ENCODE measurements at regions not wholly inside any gene's neighbourhood (a gene's known extent, or its start where the extent isn't known, plus 50 kb on each side); places are given as distances from the start of the nearest gene placed in this dataset.
"Not testable (repeated sequence)": the region's sequence is repeated elsewhere in the genome, so short reads cannot be mapped to it uniquely, and the experiment has no call there.

DNA sequence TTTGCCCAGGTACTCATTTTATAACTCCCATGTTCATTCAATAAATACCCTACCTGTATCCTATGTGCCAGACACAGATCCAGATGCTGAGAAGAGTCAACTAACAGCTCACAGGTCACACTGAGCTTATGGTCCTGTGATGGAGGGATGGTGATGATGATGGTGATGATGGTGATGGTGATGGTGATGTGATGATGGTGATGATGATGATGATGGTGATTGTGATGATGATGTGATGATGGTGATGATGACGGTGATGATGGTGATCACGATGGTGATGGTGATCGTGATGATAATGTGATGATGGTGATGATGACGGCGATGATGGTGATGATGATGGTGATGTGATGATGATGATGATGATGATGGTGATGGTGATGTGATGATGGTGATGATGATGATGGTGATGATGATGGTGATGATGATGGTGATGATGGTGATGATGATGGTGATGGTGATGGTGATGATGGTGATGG lies 315.6 kb upstream of the SFSWAP start:
- FAIRE-seq; DNase-seq (ENCODE audit: extremely low spot score, insufficient read length, low read depth): not testable (repeated sequence)

DNA sequence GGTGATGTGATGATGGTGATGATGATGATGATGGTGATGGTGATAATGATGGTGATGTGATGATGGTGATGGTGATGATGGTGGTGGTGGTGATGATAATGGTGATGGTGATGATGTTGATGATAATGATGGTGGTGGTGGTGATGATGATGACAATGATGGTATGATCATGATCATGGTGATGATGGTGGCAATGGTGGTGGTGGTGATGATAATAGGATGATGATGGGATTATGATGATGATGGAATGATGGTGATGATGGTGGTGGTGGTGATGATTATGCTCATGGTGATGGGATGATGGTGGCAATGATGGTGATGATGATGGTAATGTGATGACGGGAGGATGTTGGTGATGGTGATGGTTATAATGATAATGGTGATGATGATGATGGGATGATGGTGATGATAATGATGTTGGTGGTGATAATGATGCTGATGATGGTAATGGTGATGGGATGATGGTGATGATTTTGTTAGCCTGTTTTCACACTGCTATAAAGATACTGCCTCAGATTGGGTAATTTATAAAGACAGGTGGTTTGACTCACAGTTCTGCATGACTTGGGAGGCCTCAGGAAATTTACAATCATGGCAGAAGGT lies 314.8 kb upstream of the SFSWAP start:
- DNase-seq (ENCODE audit: extremely low spot score, insufficient read length, low read depth) (no peak), FAIRE-seq (no peak)

DNA sequence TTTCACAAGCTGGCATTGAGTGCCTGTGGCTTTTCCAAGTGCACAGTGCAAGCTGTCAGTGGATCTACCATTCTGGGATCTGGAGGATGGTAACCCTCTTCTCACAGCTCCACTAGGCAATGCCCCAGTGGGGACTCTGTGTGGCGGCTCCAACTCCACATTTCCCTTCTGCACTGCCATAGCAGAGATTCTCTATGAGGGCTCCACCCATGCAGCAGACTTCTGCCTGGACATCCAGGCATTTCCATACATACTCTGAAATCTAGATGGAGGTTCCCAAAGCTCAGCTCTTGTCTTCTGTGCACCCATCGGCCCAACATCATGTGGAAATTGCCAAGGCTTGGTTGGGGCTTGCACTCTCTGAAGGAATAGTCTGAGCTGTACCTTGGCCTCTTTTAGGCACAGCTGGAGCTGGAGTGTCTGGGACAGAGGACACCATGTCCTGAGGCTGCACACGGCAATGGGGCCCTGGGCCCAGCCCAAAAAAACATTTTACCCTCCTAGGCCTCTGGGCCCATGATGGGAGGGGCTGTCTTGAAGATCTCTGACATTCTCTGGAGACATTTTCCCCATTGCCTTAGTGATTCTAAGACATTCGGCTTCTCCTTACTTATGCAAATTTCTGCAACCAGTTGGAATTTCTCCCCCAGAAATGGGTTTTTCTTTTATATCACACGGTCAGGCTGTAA lies 313.3 kb upstream of the SFSWAP start:
- no peak for FAIRE-seq

DNA sequence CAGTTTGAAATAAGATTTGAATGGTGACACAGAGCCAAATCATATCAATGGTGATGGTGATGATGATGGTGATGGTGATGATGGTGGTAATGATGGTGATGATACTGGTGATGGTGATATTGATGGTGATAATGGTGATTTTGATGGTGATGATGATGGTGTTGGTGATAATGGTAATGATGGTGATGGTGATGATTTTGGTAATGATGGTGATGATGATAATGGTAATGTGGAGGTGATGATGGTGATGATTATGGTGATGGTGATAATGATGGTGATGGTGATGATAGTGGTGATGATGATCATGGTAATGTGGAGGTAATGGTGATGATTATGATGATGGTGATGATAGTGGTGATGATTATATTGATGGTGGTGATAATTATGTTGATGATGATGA lies 311.9 kb upstream of the SFSWAP start:
- DNase-seq (ENCODE audit: extremely low spot score, insufficient read length, low read depth) (no peak), FAIRE-seq (no peak)

More for the DNA sequence above, 313.3 kb upstream of the SFSWAP start:
- DNase-seq (ENCODE audit: extremely low spot score, insufficient read length, low read depth): no peak

DNA sequence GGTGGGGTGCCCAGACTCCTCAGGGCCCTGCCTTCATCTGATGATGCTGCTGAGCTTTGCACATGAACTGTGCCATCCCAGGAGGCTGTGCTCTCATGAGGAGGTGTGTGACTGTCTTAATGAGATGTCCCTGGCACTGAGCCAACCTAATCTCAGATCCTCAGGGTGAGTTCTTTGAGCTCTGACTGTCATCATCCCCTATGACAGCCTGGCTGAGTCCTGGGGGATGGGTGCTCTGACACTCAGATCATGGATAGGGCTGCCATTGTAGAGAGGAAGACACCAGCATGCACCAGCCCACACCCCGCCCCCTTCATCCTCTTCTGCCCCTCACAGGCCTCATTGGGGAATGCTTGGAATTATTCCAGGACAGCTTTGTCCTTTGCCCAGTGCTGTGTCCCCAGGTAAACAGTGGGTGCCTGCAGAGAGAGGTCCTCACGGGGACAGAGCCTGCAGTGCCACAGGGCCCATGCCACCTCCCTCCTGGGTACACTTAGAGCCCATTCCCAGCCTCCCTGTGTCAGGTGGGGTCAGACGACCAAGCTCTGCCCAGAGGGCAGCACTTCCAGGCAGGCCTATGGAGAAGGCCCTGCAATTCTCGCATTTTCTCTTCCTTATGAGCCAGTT lies 310.1 kb upstream of the SFSWAP start:
- not testable (repeated sequence) for DNase-seq (ENCODE audit: extremely low spot score, insufficient read length, low read depth); FAIRE-seq

DNA sequence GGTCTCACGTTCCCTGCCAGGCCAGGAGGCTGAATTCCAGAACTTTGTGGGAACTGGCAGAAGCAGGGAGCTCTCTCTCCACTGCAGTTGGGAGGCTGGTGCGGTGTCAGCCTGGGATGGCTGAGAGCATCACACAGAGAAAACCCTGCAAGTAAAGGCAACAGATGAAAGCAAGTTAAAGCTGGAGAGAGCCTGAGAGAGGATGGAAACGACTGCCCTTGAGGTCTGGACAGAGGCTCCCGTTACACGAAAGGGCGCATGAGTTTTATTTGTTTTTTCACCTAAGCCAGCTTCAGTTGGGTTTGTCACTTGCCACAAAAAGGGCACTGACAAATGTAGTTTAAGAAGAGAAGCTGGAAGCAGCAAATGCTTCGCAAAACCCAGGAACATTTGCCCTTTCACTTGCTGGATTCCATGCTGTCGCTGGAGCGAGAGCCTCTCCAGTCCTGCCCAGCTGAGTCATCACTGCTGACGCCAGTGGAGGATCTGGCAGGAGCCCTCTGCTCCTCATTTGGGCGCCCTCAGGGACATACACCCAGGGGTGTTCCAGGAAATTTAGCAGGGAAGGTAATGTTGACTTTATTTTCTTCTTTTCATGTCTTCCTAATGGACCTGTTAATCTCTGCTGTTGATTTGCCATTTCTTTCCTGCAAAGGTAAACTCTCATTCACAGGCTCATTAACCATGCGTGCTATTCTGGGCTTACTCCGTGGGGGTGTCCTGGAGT lies 308.8 kb upstream of the SFSWAP start:
- not testable (repeated sequence) for FAIRE-seq; DNase-seq (ENCODE audit: extremely low spot score, insufficient read length, low read depth)

DNA sequence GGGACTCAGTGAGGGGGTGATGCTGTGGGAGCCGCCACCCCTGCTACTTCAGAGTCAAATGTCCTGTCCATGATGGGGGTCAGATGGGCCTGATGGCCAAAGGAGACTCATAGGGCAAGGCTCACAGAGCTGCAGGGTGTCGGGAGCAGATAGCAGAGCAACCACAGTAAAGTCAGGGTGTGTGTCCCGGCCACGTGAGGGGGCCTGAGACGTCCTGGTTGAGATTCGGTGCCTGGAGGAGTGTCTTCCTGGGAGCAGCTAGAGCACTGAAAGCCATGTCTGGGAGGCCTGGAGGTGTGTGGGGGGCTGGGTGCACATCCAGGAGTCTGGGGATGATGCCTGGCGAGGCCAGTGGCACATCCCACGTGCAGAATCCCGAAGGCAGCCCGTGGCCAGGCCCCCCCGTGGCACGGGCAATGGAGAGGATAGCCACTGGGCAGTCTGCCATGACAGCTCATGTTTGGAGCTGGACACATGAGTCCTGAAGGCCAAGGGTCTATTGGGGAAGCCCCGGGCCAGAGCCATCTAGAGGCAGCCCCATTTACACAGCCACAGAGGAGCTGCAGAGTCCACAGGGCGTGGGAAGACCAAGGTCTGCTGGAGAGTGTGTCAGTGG lies 308.0 kb upstream of the SFSWAP start:
- DNase-seq (ENCODE audit: extremely low spot score, insufficient read length, low read depth): no peak
- FAIRE-seq: no peak

DNA sequence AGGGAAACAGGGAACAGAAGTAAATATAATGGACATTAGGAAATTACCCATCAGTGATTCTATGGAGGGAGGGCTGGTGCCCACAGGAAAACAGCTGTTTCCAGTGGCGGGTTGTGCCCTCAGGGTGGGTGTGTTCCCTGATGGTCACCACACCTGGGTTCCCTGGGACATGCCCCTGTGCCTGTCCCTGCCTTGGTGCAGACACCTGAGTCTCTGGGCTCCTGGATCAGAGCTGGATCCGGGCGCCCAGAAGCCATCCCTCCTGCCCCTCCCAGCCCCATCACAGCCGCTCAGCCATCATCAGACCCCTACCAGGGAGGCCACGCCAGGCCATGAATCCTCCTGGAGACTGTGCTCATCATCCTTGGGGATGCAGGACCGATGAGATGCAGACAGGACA lies 307.2 kb upstream of the SFSWAP start:
- FAIRE-seq: no peak

DNA sequence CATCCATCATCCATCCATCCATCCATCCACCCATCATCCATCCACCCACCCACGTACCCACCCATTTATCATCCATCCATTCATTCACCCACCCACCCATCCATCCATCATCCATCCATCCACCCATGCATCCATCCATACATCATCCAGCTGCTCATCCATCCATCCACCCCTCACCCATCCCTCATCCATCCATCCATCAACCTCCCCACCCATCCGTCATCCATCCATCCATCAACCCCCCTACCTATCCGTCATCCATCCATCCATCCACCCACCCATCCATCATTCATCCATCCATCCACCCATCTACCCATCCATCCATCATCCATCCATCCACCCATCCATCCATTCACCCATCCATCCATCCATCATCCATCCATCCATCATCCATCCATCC lies 306.2 kb upstream of the SFSWAP start:
- FAIRE-seq (no peak), DNase-seq (ENCODE audit: extremely low spot score, insufficient read length, low read depth) (no peak)

More for the DNA sequence above, 307.2 kb upstream of the SFSWAP start:
- no peak for DNase-seq (ENCODE audit: extremely low spot score, insufficient read length, low read depth)

DNA sequence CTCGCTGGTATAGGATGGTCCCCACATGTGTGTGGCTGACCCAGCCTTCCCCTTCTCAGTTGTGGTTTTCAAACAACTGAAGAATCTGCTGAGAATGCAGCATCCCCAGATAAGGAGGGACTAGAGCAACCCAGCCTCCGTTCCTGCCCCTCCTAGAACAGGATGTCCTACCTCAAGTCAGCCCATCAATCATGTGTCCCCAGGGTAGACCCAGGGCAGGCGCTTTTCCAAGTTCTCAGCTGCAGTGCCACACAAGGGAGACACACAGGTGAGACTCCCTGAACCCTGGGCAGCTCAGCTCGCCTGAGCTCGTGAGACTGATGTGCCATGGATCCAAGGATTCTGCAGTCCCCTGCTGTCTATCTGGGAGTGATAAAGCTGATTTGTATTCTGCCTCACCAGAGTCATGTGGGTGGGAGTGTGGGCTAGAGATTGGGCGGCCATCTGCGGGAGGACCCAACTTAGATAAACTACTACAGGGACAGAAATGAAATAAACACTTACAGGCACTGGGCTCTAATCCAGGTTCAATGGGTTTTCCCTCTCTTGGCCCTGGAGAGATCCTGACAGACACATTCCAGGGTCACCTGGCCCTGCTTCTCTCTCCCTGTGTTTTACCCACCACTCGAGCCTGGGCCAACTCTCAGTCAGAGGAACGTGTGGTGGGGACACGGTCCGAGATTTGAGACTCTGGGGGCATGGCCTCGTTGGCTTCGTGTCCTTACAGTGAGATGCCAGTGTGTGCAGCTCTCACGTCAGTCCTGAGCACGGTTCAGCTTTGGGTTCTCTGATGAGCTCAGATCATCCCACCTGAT lies 303.5 kb upstream of the SFSWAP start:
- FAIRE-seq (no peak), DNase-seq (ENCODE audit: extremely low spot score, insufficient read length, low read depth) (no peak)

DNA sequence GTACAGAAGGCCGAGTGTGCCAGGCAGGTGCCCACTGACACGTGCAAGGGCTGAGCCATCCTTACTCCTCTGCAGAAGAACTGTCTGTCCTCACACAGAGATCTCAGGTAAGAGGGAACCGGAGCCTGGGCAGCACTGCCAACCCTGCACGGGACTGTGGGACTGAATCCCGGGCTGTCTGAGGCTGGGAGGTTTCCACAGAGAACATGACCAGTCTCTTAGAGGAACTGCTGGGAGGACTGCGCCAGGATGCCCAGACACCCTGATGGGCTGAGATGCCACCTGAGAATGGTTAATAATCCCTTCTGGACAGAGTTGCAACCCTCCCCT lies 302.9 kb upstream of the SFSWAP start:
- FAIRE-seq (no peak), DNase-seq (ENCODE audit: extremely low spot score, insufficient read length, low read depth) (no peak)

DNA sequence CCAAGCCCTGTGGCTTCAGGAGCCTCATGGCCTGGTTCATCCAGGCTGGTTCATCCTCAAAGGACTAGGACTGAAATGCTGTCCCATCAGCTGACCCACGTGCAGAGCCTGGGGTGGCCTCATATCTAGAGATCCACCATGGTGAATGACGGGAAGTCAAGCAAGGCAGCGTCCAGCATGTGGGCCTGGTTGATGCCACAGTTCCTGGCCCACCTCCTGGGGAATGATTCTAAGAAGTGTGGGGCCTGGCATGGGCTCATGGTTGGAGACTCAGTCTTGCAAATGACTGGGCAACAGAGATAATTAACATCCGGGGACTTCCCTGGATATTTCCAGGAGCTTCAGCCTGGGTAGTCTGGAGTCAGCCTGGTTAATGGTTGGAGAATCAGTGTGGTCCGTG lies 302.4 kb upstream of the SFSWAP start:
- no peak for DNase-seq (ENCODE audit: extremely low spot score, insufficient read length, low read depth)
- no peak for FAIRE-seq

DNA sequence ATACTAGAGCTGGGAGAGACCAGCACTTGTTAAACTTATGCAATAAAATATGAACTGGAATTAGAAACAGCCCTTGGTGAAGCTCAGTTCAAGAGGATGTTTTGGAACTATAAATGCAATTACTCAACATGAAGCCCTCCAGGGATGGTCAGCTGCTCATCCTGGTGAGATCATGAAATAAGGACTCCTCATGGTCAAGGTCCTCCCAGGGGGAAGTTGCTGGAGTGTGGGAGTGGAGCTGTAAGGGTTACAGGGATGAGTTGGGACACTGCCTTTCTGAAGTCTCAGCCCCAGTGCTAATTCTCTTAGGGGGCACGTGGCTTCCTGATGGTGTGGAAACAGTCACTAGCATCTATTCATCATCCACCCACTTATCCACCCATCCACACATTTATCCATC lies 301.7 kb upstream of the SFSWAP start:
- DNase-seq (ENCODE audit: extremely low spot score, insufficient read length, low read depth): no peak
- no peak for FAIRE-seq

DNA sequence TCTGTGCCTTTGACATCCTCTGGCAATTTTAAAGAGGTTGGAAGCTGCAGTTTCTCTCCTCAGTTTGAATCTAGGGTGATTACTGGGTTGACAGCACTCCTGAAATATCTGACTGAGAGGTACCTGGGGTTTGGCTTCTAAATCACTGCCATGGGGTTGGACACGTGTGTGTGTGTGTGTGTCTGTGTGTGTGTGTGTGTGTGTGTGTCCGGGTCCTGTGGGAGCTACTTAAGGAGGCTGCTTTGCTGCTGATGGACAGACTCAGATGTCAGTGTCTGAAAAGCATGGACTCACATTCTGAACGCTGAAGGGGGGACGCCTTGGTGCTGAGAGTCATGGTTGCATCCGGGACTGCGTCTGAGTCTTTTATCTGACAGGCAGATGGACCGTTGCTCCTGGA lies 299.1 kb upstream of the SFSWAP start:
- FAIRE-seq; DNase-seq (ENCODE audit: extremely low spot score, insufficient read length, low read depth): not testable (repeated sequence)

DNA sequence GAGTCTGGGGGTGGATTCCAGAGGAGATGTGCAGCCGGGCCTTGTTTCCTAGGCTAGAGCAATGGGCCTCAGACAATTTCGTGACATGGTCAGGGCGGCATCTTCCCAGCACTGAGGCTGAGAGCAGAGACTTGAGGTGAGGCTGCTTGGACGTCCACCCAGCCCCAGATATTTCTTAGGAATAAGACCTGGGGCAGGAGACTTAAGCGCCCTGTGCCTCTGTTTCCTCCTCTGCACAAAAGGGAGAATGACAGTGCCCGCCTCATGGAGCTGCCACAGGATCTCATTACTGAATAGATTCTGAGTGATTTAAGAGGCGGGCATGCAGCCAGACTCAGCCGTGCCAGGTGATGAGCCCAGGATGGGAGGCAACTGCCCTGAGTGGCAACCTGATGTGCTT lies 297.9 kb upstream of the SFSWAP start:
- DNase-seq (ENCODE audit: extremely low spot score, insufficient read length, low read depth): no peak
- FAIRE-seq: no peak

DNA sequence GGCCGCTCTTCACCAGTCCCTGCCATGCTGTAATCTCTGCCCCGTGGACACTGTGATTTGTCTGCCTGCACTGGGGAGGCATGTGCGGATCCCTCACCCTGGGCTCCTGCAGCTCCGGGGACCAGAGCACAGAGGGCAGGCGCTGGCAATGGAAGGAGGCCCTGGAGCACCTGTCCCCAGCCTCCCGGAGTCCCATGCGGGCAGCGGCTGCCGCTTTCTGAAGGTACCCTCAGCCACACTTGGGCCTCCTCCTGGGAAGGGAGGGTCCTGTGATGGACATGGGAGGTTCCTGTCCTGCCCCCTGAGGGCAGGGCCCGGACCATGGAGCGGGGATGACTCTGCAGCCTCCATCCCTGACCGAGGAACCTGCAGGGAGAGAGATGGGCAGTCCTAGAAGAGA lies 297.4 kb upstream of the SFSWAP start:
- FAIRE-seq (no peak), DNase-seq (ENCODE audit: extremely low spot score, insufficient read length, low read depth) (no peak)

DNA sequence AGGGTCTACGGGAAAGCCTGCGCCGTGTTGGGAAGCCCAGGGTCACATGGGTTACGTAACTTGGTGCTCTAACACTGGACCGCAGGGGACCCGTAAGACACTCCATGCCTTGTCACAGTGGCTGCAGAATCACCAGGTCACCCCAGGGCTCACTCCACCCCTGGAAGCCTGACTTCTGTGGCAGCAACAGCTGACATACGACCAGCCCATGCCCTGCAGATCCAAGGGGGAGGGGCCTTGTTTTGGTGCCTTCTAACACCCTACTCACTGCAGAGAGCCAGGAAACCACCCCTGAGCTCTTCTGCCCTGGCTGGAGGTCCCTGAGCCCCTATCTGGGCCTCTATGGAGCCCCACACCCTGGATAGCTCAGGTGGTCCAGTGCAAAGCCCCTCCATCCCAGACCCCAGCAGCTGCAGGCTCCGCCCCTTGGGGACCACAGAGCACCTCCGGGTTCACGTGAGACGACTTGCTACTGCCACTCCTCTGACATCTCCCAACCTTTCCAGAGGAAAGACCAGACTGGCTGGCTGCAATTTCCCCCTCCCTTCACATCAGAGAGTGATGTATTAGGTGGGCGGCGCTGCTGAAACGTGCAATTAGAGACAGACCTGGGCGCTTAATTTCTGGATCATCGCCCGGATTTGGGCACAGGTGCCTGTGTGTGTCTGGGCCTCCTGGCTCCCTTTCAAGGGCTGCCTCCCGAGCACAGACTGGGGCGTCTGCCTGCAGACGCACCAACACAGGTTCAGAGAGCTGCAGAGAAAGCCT lies 296.6 kb upstream of the SFSWAP start:
- not testable (repeated sequence) for DNase-seq (ENCODE audit: extremely low spot score, insufficient read length, low read depth)

DNA sequence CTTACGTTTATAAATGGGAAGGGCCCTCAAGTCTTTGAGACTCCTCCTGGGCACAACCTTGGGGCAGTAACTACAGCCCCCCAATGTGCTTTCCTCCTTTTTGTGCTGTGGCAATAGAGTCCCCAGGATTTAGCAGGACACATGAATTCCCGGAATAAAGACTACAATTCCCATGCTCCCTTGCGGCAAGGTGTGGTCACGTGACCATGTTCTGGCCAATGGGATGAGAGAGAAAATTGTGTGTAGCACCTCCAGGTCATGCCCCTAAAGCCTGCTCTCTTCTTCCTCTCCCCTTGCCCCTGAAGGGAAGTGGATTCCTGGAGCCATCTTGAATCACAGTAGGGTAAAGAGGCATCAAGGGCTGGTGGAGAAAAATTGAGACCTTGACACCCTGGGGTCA lies 295.1 kb upstream of the SFSWAP start:
- DNase-seq (ENCODE audit: extremely low spot score, insufficient read length, low read depth): no peak
- no peak for FAIRE-seq

More for the DNA sequence above, 296.6 kb upstream of the SFSWAP start:
- not testable (repeated sequence) for FAIRE-seq

DNA sequence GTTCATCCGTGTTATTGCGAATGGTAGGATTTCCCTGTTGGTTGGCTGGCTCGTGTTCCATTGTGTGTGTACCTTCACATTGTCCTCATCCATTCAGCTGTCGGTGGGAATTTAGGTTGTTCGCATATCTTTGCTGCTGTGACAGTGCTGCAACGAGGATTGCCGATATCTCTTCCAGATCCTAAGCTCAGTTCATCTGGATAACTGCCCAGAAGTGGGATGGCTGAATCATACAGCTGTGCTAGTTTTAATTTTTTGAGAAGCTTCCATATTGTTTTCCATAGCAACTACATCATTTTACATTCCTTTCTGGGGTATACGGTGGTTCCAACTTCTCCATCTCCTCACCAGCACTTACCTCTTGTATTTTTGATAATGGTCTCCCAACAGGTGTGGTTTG lies 292.8 kb upstream of the SFSWAP start:
- DNase-seq (ENCODE audit: extremely low spot score, insufficient read length, low read depth) (no peak), FAIRE-seq (no peak)

Data from GM18507 (cell line).